SU-DHL-6 (cell line): ENCODE measurements at regions not wholly inside any gene's neighbourhood (a gene's known extent, or its start where the extent isn't known, plus 50 kb on each side); places are given as distances from the start of the nearest gene placed in this dataset.

Experiments used
- H2AFZ ChIP-seq: fragments of 200-600 bp; sonication (generic); 2 replicates; pipeline ENCODE4 v1.6.1; 2014; ENCODE audit warnings: low read depth, mild to moderate bottlenecking, moderate library complexity, mixed read lengths, antibody characterized with exemption, low read length; ENCODE audit not compliant: severe bottlenecking
- H3F3A ChIP-seq: fragments of 200-600 bp; shearing (Covaris generic); 2 replicates; pipeline ENCODE4 v1.6.0; 2016; ENCODE audit warnings: antibody characterized with exemption, mild to moderate bottlenecking; ENCODE audit not compliant: insufficient read depth
- H3K27ac ChIP-seq: fragments of 200-600 bp; sonication (generic); 2 replicates; pipeline ENCODE4 v1.5.1; 2016; ENCODE audit warnings: low read depth, mild to moderate bottlenecking, low read length, moderate library complexity, mixed read lengths
- H3K27me3 ChIP-seq: fragments of 200-600 bp; sonication (generic), shearing (Covaris generic); 2 replicates; pipeline ENCODE4 v1.6.0; 2014; ENCODE audit warnings: mild to moderate bottlenecking, low read length
- H3K36me3 ChIP-seq: fragments of 200-600 bp; sonication (generic); 2 replicates; pipeline ENCODE4 v1.6.1; 2014; ENCODE audit warnings: mild to moderate bottlenecking, low read length, mixed read lengths
- H3K4me2 ChIP-seq: fragments of 300-600, 200-600 bp; shearing (Covaris generic), sonication (generic); 2 replicates; pipeline ENCODE4 v1.6.0; 2014; ENCODE audit warnings: low read length, low read depth, mild to moderate bottlenecking; ENCODE audit not compliant: poor library complexity, severe bottlenecking
- H3K4me3 ChIP-seq: fragments of 200-600 bp; sonication (generic); 2 replicates; pipeline ENCODE4 v1.5.1; 2014; ENCODE audit warnings: antibody characterized with exemption, low read length, mild to moderate bottlenecking, mixed read lengths; ENCODE audit not compliant: insufficient read depth, poor library complexity, severe bottlenecking
- H3K79me2 ChIP-seq: fragments of 200-600 bp; sonication (generic); 2 replicates; pipeline ENCODE4 v1.6.1; 2014; ENCODE audit warnings: mild to moderate bottlenecking, low read length, moderate library complexity; ENCODE audit not compliant: insufficient read depth
- H3K9ac ChIP-seq: fragments of 200-600 bp; sonication (generic); 2 replicates; pipeline ENCODE4 v1.7.0; 2014; ENCODE audit warnings: mild to moderate bottlenecking, low read length
- H3K9me2 ChIP-seq: fragments of 200-600 bp; sonication (generic); replicated peaks from 2 replicates; pipeline ENCODE4 v1.6.1; 2014; ENCODE audit warnings: low read length; ENCODE audit not compliant: insufficient read depth
- H3K9me3 ChIP-seq: fragments of 200-600 bp; sonication (generic); 2 replicates; pipeline ENCODE4 v1.6.1; 2014; ENCODE audit warnings: low read length, mixed read lengths; ENCODE audit not compliant: insufficient read depth
- H4K20me1 ChIP-seq: fragments of 200-600 bp; sonication (generic); 2 replicates; pipeline ENCODE4 v1.6.1; 2014; ENCODE audit warnings: low read depth, mild to moderate bottlenecking, antibody characterized with exemption, low read length, moderate library complexity, mixed read lengths
- CTCF ChIP-seq: fragments of 200-600 bp; sonication (generic); IDR thresholded peaks from one replicate; pipeline ENCODE4 v1.5.1; 2017; ENCODE audit warnings: antibody characterized with exemption, mild to moderate bottlenecking, low read length, moderate library complexity; ENCODE audit not compliant: insufficient read depth, poor library complexity, severe bottlenecking
- EZH2phosphoT487 ChIP-seq: fragments of 200-600 bp; sonication (generic), shearing (Covaris generic); conservative IDR thresholded peaks from 2 replicates; pipeline ENCODE4 v1.6.1; 2018; ENCODE audit warnings: mild to moderate bottlenecking, antibody characterized with exemption, low read length, moderate library complexity, mixed read lengths

GRCh38 chr4:176874721-176875445 lies 82.2 kb upstream of the VEGFC start:
- no peak overlapping the region for H3K4me3 ChIP-seq
- no peaks in the 10 kb centered on the region for H4K20me1 ChIP-seq
- no peaks in the 10 kb centered on the region for H3K79me2 ChIP-seq
- H3K36me3 ChIP-seq, result no peaks in the 10 kb centered on the region
- no peaks in the 10 kb centered on the region for H3K9me2 ChIP-seq
- no peaks in the 10 kb centered on the region for H3K9me3 ChIP-seq
- H3K27me3 ChIP-seq, result no peaks in the 10 kb centered on the region
- no peaks in the 10 kb centered on the region for H3F3A ChIP-seq
- TF ChIP-seq CTCF (no peak), EZH2phosphoT487 (no peak)
- no peak overlapping the region for H3K4me2 ChIP-seq
- no peak overlapping the region for H3K27ac ChIP-seq
- H2AFZ ChIP-seq, result no peak overlapping the region
- H3K9ac ChIP-seq, result no peak overlapping the region

- no peaks in the 10 kb centered on the region for H4K20me1 ChIP-seq
- H3K79me2 ChIP-seq, result no peaks in the 10 kb centered on the region
- no peaks in the 10 kb centered on the region for H3K27me3 ChIP-seq
- TF ChIP-seq EZH2phosphoT487 (no peak), CTCF (no peak)
- no peaks in the 10 kb centered on the region for H3K9me3 ChIP-seq
- no peaks in the 10 kb centered on the region for H3F3A ChIP-seq
- no peak overlapping the region for H2AFZ ChIP-seq
- H3K4me3 ChIP-seq, result no peak overlapping the region
- no peak overlapping the region for H3K27ac ChIP-seq
- no peak overlapping the region for H3K9ac ChIP-seq
- H3K36me3 ChIP-seq, result no peaks in the 10 kb centered on the region
- no peaks in the 10 kb centered on the region for H3K9me2 ChIP-seq
- H3K4me2 ChIP-seq, result no peak overlapping the region
Observed at GRCh38 chr4:176875446-176875930, 82.8 kb upstream of the VEGFC start.

- no peaks in the 10 kb centered on the region for H3K27me3 ChIP-seq
- H4K20me1 ChIP-seq, result no peaks in the 10 kb centered on the region
- H3F3A ChIP-seq, result no peaks in the 10 kb centered on the region
- no peak overlapping the region for H2AFZ ChIP-seq
- H3K9me2 ChIP-seq, result no peaks in the 10 kb centered on the region
- no peak overlapping the region for H3K4me3 ChIP-seq
- no peak overlapping the region for H3K4me2 ChIP-seq
- no peaks in the 10 kb centered on the region for H3K79me2 ChIP-seq
- no peaks in the 10 kb centered on the region for H3K9me3 ChIP-seq
- TF ChIP-seq CTCF (no peak), EZH2phosphoT487 (no peak)
- H3K36me3 ChIP-seq, result no peaks in the 10 kb centered on the region
- H3K27ac ChIP-seq, result no peak overlapping the region
- no peak overlapping the region for H3K9ac ChIP-seq
Observed at GRCh38 chr4:176879380-176880116, 86.8 kb upstream of the VEGFC start.
